PFSK-1 (cell line): ENCODE measurements at regions not wholly inside any gene's neighbourhood (a gene's known extent, or its start where the extent isn't known, plus 50 kb on each side); places are given as distances from the start of the nearest gene placed in this dataset.

ENCODE experiments used
- FOXP2 ChIP-seq: optimal IDR thresholded peaks from 2 replicates; pipeline ENCODE3; 2011; ENCODE audit warnings: borderline replicate concordance, control low read depth, inconsistent platforms; ENCODE audit not compliant: insufficient read depth; ENCODE audit errors: extremely low read length, extremely low read depth
- POLR2AphosphoS5 ChIP-seq: IDR thresholded peaks from 2 replicates; pipeline ENCODE4 v1.6.1; 2012; ENCODE audit warnings: low read depth, mild to moderate bottlenecking, control low read depth, low read length, moderate library complexity
- SIN3A ChIP-seq: IDR thresholded peaks from 2 replicates; pipeline ENCODE4 v1.6.1; 2012; ENCODE audit warnings: mild to moderate bottlenecking, low read length, moderate library complexity, borderline replicate concordance; ENCODE audit not compliant: insufficient read depth
- TAF1 ChIP-seq: IDR thresholded peaks from 2 replicates; pipeline ENCODE4 v1.6.1; 2012; ENCODE audit warnings: low read length, control low read depth, borderline replicate concordance; ENCODE audit not compliant: insufficient read depth
- TF ChIP-seq, protein P1 (sequence below), 2 experiments: IDR thresholded peaks; 2 replicates each; pipeline versions ENCODE4 v1.6.1 to v1.8.0; 2011 to 2012; ENCODE audit warnings: low read depth in 2 of 2, low read length in 2 of 2, control low read depth in 1 of 2, inconsistent platforms in 1 of 2, mild to moderate bottlenecking in 1 of 2, moderate library complexity in 1 of 2; ENCODE audit not compliant: insufficient read depth in 1 of 2

- no peak for TF ChIP-seq POLR2AphosphoS5
- TF ChIP-seq TAF1: no peak
- TF ChIP-seq, protein P1, sequence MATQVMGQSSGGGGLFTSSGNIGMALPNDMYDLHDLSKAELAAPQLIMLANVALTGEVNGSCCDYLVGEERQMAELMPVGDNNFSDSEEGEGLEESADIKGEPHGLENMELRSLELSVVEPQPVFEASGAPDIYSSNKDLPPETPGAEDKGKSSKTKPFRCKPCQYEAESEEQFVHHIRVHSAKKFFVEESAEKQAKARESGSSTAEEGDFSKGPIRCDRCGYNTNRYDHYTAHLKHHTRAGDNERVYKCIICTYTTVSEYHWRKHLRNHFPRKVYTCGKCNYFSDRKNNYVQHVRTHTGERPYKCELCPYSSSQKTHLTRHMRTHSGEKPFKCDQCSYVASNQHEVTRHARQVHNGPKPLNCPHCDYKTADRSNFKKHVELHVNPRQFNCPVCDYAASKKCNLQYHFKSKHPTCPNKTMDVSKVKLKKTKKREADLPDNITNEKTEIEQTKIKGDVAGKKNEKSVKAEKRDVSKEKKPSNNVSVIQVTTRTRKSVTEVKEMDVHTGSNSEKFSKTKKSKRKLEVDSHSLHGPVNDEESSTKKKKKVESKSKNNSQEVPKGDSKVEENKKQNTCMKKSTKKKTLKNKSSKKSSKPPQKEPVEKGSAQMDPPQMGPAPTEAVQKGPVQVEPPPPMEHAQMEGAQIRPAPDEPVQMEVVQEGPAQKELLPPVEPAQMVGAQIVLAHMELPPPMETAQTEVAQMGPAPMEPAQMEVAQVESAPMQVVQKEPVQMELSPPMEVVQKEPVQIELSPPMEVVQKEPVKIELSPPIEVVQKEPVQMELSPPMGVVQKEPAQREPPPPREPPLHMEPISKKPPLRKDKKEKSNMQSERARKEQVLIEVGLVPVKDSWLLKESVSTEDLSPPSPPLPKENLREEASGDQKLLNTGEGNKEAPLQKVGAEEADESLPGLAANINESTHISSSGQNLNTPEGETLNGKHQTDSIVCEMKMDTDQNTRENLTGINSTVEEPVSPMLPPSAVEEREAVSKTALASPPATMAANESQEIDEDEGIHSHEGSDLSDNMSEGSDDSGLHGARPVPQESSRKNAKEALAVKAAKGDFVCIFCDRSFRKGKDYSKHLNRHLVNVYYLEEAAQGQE (IDR thresholded peaks at IDR 0.05; ENCODE audit: insufficient read depth in 1 of 2, low read depth in 2 of 2, low read length in 2 of 2): no peak
- no peak for TF ChIP-seq FOXP2
- no peak for TF ChIP-seq SIN3A
These were observed 181.7 kb downstream of the BANP start for GRCh38 chr16:88132836-88133506.

DNA sequence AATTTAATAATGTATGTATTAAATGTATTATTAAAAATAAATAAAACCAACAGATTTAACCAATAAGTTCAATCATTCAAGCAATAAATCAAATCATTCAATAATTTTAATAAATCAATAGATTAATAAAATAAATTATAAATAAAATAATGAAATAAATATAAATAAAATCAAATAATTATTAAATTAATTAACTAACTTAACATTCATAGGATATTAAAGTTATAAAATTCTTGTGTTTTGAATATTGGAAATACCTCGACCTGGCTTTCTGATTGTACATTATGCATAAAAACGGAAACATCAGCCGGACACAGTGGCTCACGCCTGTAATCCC lies 182.2 kb downstream of the BANP start:
- TF ChIP-seq FOXP2 (no peak), TAF1 (no peak), POLR2AphosphoS5 (no peak)
- TF ChIP-seq, protein P1 (IDR thresholded peaks at IDR 0.05; ENCODE audit: insufficient read depth in 1 of 2, low read depth in 2 of 2, low read length in 2 of 2): no peak

GRCh38 chr16:88141580-88141979 lies 190.3 kb downstream of the BANP start:
- no peak for TF ChIP-seq POLR2AphosphoS5
- no peak for TF ChIP-seq FOXP2
- TF ChIP-seq SIN3A: no peak

- TF ChIP-seq TAF1: no peak
- TF ChIP-seq FOXP2: no peak
- TF ChIP-seq SIN3A: no peak
- TF ChIP-seq, protein P1 (IDR thresholded peaks at IDR 0.05; ENCODE audit: insufficient read depth in 1 of 2, low read depth in 2 of 2, low read length in 2 of 2): no peak
- no peak for TF ChIP-seq POLR2AphosphoS5
These were observed 192.8 kb downstream of the BANP start for GRCh38 chr16:88144028-88144511.

DNA sequence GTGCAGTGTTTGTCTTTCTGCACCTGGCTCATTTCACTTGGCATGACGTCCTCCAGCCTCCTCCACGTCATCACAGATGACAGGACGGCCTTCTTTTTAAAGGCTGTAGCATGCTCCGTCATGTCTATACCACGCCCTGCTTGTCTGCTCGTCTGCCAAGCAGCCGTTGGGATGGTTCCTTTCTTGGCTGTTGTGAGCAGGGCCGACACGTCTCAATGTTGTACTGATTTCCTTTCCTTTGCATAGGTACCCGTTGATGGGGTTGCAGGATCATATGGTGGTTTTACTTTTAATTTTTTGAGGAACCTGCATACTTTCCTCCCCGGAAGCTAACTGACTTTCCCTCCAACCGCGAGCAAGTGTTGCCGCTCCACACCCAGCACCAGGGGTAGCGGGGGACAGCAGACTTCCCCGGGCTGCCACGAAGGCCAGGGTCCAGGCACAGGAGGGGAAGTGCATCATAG lies 212.2 kb upstream of the ZNF469 start:
- no peak for TF ChIP-seq SIN3A
- TF ChIP-seq, protein P1 (IDR thresholded peaks at IDR 0.05; ENCODE audit: insufficient read depth in 1 of 2, low read depth in 2 of 2, low read length in 2 of 2): no peak
- no peak for TF ChIP-seq TAF1
- no peak for TF ChIP-seq FOXP2
- no peak for TF ChIP-seq POLR2AphosphoS5
